ENCODE measurements at regions not wholly inside any gene's neighbourhood (a gene's known extent, or its start where the extent isn't known, plus 50 kb on each side); places are given as distances from the start of the nearest gene placed in this dataset.

GRCh38 chr5:79853676-79854418, 137.2 kb downstream of the MTX3 start:
- Histone ChIP-seq H3K4me3 (no peak overlapping the region), H3K4me2 (no peak overlapping the region), H4K20me1 (no peaks in the 10 kb centered on the region), H3K27me3 (no peaks in the 10 kb centered on the region), H3K4me1 (no peaks in the 10 kb centered on the region), H3K9ac (no peak overlapping the region), H3K27ac (no peak overlapping the region), H3K36me3 (no peaks in the 10 kb centered on the region), H3K9me3 (no peaks in the 10 kb centered on the region)
- no peak for TF ChIP-seq Cebpa-rat (IDR thresholded peaks at IDR 0.05)

- H3K27me3 ChIP-seq, result no peaks in the 10 kb centered on the region
- no peak overlapping the region for H3K4me2 ChIP-seq
- no peaks in the 10 kb centered on the region for H3K4me1 ChIP-seq
- no peaks in the 10 kb centered on the region for H4K20me1 ChIP-seq
- H3K4me3 ChIP-seq, result no peak overlapping the region
- TF ChIP-seq Cebpa-rat (IDR thresholded peaks at IDR 0.05), result no peak
- no peaks in the 10 kb centered on the region for H3K9me3 ChIP-seq
- H3K36me3 ChIP-seq, result no peaks in the 10 kb centered on the region
- H3K27ac ChIP-seq, result no peak overlapping the region
- no peak overlapping the region for H3K9ac ChIP-seq
These were observed 138.0 kb downstream of the MTX3 start for GRCh38 chr5:79853028-79853427.

DNA sequence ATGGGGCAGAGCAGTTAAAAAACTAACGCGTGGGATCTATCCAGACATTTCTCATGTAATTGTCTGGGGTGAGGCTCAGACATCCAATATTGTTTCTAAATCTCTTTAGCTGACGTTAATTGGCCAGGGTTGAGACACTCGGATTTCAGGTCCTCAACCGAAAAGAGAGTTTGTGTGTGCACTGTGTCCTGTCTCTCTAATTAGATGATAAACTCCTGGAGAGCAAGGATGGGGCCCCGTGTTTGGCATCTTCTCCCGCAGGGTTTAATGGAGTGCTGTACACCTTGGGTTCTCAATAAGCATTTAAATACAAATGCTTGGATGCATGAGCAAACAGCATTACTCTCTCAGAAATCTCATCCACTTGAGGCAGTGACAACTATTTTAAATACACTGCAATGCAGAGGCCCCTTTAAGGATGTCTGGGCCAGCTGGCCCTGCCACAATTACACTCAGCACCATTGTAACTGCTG, 139.6 kb downstream of the MTX3 start:
- H3K4me1 ChIP-seq, result 0 out of 2 replicates have a peak, but pooled peaks cover 1% of the 10 kb centered on the region

GRCh38 chr5:79850941-79851340, 140.1 kb downstream of the MTX3 start:
- no peak overlapping the region for H3K27ac ChIP-seq
- no peak overlapping the region for H3K9ac ChIP-seq
- no peaks in the 10 kb centered on the region for H3K27me3 ChIP-seq
- H3K9me3 ChIP-seq, result no peaks in the 10 kb centered on the region
- no peaks in the 10 kb centered on the region for H4K20me1 ChIP-seq
- H3K4me3 ChIP-seq, result no peak overlapping the region
- no peaks in the 10 kb centered on the region for H3K36me3 ChIP-seq
- TF ChIP-seq Cebpa-rat (IDR thresholded peaks at IDR 0.05), result no peak
- 0 out of 2 replicates have a peak, but pooled peaks cover 6% of the 10 kb centered on the region for H3K4me1 ChIP-seq
- H3K4me2 ChIP-seq, result no peak overlapping the region

More for the DNA sequence above, 139.6 kb downstream of the MTX3 start:
- no peak for TF ChIP-seq Cebpa-rat (IDR thresholded peaks at IDR 0.05)
- Histone ChIP-seq H3K36me3 (no peaks in the 10 kb centered on the region), H3K4me2 (no peak overlapping the region), H3K27me3 (no peaks in the 10 kb centered on the region), H4K20me1 (no peaks in the 10 kb centered on the region), H3K27ac (no peak overlapping the region), H3K9ac (no peak overlapping the region), H3K4me3 (no peak overlapping the region), H3K9me3 (no peaks in the 10 kb centered on the region)

DNA sequence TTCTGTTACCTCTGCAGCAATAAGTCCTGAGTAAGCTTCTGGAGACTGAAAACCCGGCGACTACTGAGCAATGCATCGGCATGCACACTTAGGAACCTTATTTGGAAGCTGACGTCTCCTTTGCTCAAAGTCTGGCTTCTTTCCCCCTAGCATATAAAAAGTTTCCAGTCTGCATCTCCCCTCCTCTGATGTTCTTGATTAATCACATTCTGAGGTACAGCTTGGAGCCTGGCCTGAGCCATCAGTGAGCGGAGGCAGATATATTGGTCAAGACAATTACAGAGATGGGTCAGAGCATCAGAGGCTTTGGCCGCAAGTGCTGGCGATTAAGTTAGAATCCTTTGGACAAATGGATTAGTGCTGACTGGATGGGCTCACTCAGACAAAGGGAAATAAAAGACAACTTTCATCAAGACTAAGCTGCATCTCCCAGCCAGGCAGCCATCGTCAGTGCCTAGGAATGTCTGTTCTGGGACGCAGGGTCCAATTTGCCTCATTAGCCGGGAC, 140.7 kb downstream of the MTX3 start:
- Histone ChIP-seq H3K4me1 (0 out of 2 replicates have a peak, but pooled peaks cover 9% of the 10 kb centered on the region), H3K27me3 (no peaks in the 10 kb centered on the region), H3K9me3 (no peaks in the 10 kb centered on the region), H3K27ac (no peak overlapping the region), H3K9ac (no peak overlapping the region), H3K4me2 (no peak overlapping the region), H4K20me1 (no peaks in the 10 kb centered on the region), H3K4me3 (no peak overlapping the region), H3K36me3 (no peaks in the 10 kb centered on the region)
- no peak for TF ChIP-seq Cebpa-rat (IDR thresholded peaks at IDR 0.05)

- Histone ChIP-seq H3K9ac (no peak overlapping the region), H3K27ac (no peak overlapping the region), H3K36me3 (no peaks in the 10 kb centered on the region), H3K4me3 (no peak overlapping the region), H3K9me3 (no peaks in the 10 kb centered on the region), H4K20me1 (no peaks in the 10 kb centered on the region), H3K27me3 (no peaks in the 10 kb centered on the region), H3K4me1 (0 out of 2 replicates have a peak, but pooled peaks cover 9% of the 10 kb centered on the region), H3K4me2 (no peak overlapping the region)
- TF ChIP-seq Cebpa-rat (IDR thresholded peaks at IDR 0.05), result no peak
These were observed 141.4 kb downstream of the MTX3 start for GRCh38 chr5:79849486-79850315.
